ENCODE measurements at regions not wholly inside any gene's neighbourhood (a gene's known extent, or its start where the extent isn't known, plus 50 kb on each side); places are given as distances from the start of the nearest gene placed in this dataset.

DNA sequence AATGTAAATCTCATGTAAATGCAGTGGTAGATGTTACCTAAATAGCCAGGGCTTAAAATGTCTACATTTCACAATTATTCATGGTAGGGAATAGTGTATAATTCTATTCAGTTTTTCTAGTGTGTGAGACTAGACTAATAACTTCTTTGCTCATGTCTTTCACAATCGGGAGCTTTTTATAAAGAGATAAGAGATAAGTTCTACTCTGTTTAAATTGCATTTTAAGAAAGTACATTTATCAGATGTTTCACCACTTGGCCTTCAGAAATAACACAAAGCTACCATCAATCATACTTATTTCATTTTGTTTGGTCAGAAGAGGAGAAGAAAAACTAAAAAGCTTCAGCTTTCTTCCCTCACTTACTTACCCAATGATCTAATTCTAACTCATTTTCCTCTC is 725.5 kb upstream of the FLRT2 start:
- no peak for TF ChIP-seq REST (IDR thresholded peaks at IDR 0.05; ENCODE audit: insufficient read depth in 1 of 2, low read depth in 2 of 2, low read length in 2 of 2)
- no peak for TF ChIP-seq SIN3A (IDR thresholded peaks at IDR 0.05; ENCODE audit: borderline replicate concordance, insufficient read depth, low read length)
- no peak for TF ChIP-seq FOXP2 (optimal IDR thresholded peaks at IDR 0.05; ENCODE audit: borderline replicate concordance, extremely low read depth, extremely low read length, insufficient read depth)
- TF ChIP-seq POLR2AphosphoS5 (IDR thresholded peaks at IDR 0.05; ENCODE audit: low read depth, low read length): no peak
- TF ChIP-seq TAF1 (IDR thresholded peaks at IDR 0.05; ENCODE audit: borderline replicate concordance, insufficient read depth, low read length): no peak

GRCh38 chr14:84804895-84805294 is 725.0 kb upstream of the FLRT2 start:
- no peak for TF ChIP-seq TAF1 (IDR thresholded peaks at IDR 0.05; ENCODE audit: borderline replicate concordance, insufficient read depth, low read length)
- TF ChIP-seq POLR2AphosphoS5 (IDR thresholded peaks at IDR 0.05; ENCODE audit: low read depth, low read length): no peak
- no peak for TF ChIP-seq FOXP2 (optimal IDR thresholded peaks at IDR 0.05; ENCODE audit: borderline replicate concordance, extremely low read depth, extremely low read length, insufficient read depth)
- no peak for TF ChIP-seq SIN3A (IDR thresholded peaks at IDR 0.05; ENCODE audit: borderline replicate concordance, insufficient read depth, low read length)
- TF ChIP-seq REST (IDR thresholded peaks at IDR 0.05; ENCODE audit: insufficient read depth in 1 of 2, low read depth in 2 of 2, low read length in 2 of 2): no peak

DNA sequence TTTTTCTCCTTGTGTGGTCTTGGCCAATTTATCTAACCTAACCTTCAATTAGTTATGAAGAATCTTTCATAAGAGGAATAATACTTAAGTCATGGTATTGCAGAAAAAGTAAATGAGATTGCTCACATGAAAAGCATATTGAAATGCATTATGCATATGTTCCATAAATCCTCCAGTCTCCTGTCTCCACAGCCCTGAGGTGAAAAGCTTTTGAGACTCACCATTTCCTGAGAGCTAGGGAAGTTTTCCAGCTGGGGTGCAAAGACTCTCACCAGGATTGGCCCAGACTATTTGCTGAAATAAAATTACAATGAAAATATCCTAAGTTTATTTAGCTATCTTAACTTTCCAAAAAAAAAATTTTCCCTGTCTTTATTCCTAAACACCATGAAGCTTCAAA is 723.8 kb upstream of the FLRT2 start:
- no peak for TF ChIP-seq SIN3A (IDR thresholded peaks at IDR 0.05; ENCODE audit: borderline replicate concordance, insufficient read depth, low read length)
- no peak for TF ChIP-seq POLR2AphosphoS5 (IDR thresholded peaks at IDR 0.05; ENCODE audit: low read depth, low read length)
- TF ChIP-seq REST (IDR thresholded peaks at IDR 0.05; ENCODE audit: insufficient read depth in 1 of 2, low read depth in 2 of 2, low read length in 2 of 2): no peak
- no peak for TF ChIP-seq FOXP2 (optimal IDR thresholded peaks at IDR 0.05; ENCODE audit: borderline replicate concordance, extremely low read depth, extremely low read length, insufficient read depth)
- TF ChIP-seq TAF1 (IDR thresholded peaks at IDR 0.05; ENCODE audit: borderline replicate concordance, insufficient read depth, low read length): no peak

- no peak for TF ChIP-seq SIN3A (IDR thresholded peaks at IDR 0.05; ENCODE audit: borderline replicate concordance, insufficient read depth, low read length)
- TF ChIP-seq REST (IDR thresholded peaks at IDR 0.05; ENCODE audit: insufficient read depth in 1 of 2, low read depth in 2 of 2, low read length in 2 of 2): no peak
- no peak for TF ChIP-seq FOXP2 (optimal IDR thresholded peaks at IDR 0.05; ENCODE audit: borderline replicate concordance, extremely low read depth, extremely low read length, insufficient read depth)
- TF ChIP-seq POLR2AphosphoS5 (IDR thresholded peaks at IDR 0.05; ENCODE audit: low read depth, low read length): no peak
- TF ChIP-seq TAF1 (IDR thresholded peaks at IDR 0.05; ENCODE audit: borderline replicate concordance, insufficient read depth, low read length): no peak
Measured at GRCh38 chr14:84806622-84807021, 723.3 kb upstream of the FLRT2 start.

DNA sequence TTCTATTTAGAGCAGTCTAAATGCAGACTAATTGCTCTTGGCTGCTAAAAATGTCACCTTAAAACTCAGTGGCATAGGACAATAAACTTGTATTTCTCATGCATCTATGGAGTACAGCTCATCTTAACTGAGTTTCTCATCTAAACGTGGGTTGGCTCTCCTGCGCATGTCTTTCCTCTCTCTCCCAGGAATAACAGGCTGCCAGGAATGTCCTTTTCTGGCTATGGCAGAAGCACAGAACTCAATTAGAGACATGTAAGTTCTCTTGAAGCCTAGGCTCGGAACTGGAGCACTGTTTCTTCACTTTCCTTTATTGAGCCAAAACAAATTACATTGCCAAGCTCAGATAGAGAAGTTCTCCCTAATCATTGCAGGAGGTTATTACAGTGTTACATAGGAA is 722.3 kb upstream of the FLRT2 start:
- TF ChIP-seq POLR2AphosphoS5 (IDR thresholded peaks at IDR 0.05; ENCODE audit: low read depth, low read length): no peak
